K562 (cell line): ENCODE measurements at regions not wholly inside any gene's neighbourhood (a gene's known extent, or its start where the extent isn't known, plus 50 kb on each side); places are given as distances from the start of the nearest gene placed in this dataset.

ENCODE experiments used
- ATAC-seq: fragments of 200-7000 bp; cut with Tn5 transposase; 3 replicates; pipeline ENCODE4 v1.9.1; 2020; ENCODE audit warnings: moderate library complexity
- BruUV-seq: library from RNA; stranded (reverse); fragments of 400-500 nt; replicated peaks from 2 replicates; lab custom pipeline; 2021; lab: Mats Ljungman, UMichigan
- CTCF ChIA-PET: fragments of 300-600 bp; formaldehyde crosslinking; extraction: SDS; loops from one replicate; lab custom pipeline; 2021; ENCODE audit warnings: low intra/inter-chr PET ratio; lab: Yijun Ruan, JAX
- POLR2A ChIA-PET: fragments of 300-600, 350-650 bp; sonication (Branson Sonifier 250); formaldehyde crosslinking; extraction: SDS; loops from one replicate; lab custom pipeline; 2021; ENCODE audit warnings: antibody characterized with exemption, inconsistent platforms; lab: Yijun Ruan, JAX
- DNase-seq, 4 experiments: peaks; one replicate each; pipeline versions ENCODE4 v3.0.0 to v3.0.0-alpha.2; 2011 to 2018; ENCODE audit warnings: low spot score in 3 of 4, mixed read lengths in 3 of 4; ENCODE audit errors: extremely low read depth in 1 of 4
- FAIRE-seq: peaks from 2 replicates; lab custom pipeline; 2011; peaks lifted over from hg19 to GRCh38; lab: Jason Lieb, UNC
- H2AFZ ChIP-seq: 2 replicates; pipeline ENCODE4 v1.6.0; 2011; ENCODE audit warnings: low read depth, low read length, control low read depth, inconsistent platforms
- H3K27ac ChIP-seq: fragments of 200-600 bp; 3 replicates; pipeline ENCODE4 v1.8.0; 2011; ENCODE audit warnings: low read depth, mild to moderate bottlenecking, control low read depth, inconsistent platforms, low read length, moderate library complexity, mixed read lengths; ENCODE audit errors: extremely low read depth
- H3K27me3 ChIP-seq, 2 experiments: fragments of 300-600 bp in 1 of 2; 2 replicates in 1 of 2; 3 replicates in 1 of 2; pipeline versions ENCODE4 v1.6.0 to v1.8.0; 2011; ENCODE audit warnings: inconsistent platforms in 2 of 2, low read length in 2 of 2, mild to moderate bottlenecking in 1 of 2, mixed read lengths in 1 of 2, moderate library complexity in 1 of 2; ENCODE audit not compliant: control insufficient read depth in 2 of 2, insufficient read depth in 2 of 2
- H3K36me3 ChIP-seq: fragments of 300-600 bp; 3 replicates; pipeline ENCODE4 v1.8.0; 2011; ENCODE audit warnings: mild to moderate bottlenecking, low read length, inconsistent platforms; ENCODE audit not compliant: control insufficient read depth, insufficient read depth
- H3K4me1 ChIP-seq, 2 experiments: fragments of 200-600 bp in 1 of 2; replicated peaks in 1 of 2; 2 replicates in 1 of 2; 3 replicates in 1 of 2; pipeline versions ENCODE4 v1.5.1 to v1.8.0; 2011; ENCODE audit warnings: inconsistent platforms in 2 of 2, low read length in 2 of 2, mild to moderate bottlenecking in 1 of 2, mixed read lengths in 1 of 2, moderate library complexity in 1 of 2; ENCODE audit not compliant: control insufficient read depth in 2 of 2, insufficient read depth in 2 of 2
- H3K4me2 ChIP-seq: 2 replicates; pipeline ENCODE4 v1.6.1; 2011; ENCODE audit warnings: low read length, control low read depth, inconsistent platforms, mixed read lengths; ENCODE audit not compliant: insufficient read depth
- H3K4me3 ChIP-seq: fragments of 200-600 bp; sonication (generic), shearing (Covaris generic); 2 replicates; pipeline ENCODE4 v1.5.1; 2016; ENCODE audit warnings: control low read depth, inconsistent platforms
- H3K79me2 ChIP-seq: fragments of 200-600 bp; 3 replicates; pipeline ENCODE4 v1.8.0; 2011; ENCODE audit warnings: low read length, inconsistent platforms; ENCODE audit not compliant: control insufficient read depth, insufficient read depth
- H3K9ac ChIP-seq, 2 experiments: 2 replicates each; pipeline versions ENCODE4 v1.6.0 to v1.6.1; 2011; ENCODE audit warnings: low read depth in 2 of 2, low read length in 2 of 2, control low read depth in 1 of 2, inconsistent platforms in 1 of 2, mild to moderate bottlenecking in 1 of 2, mixed read lengths in 1 of 2; ENCODE audit not compliant: insufficient read depth in 1 of 2
- H3K9me1 ChIP-seq: one replicate; pipeline ENCODE4 v1.6.0; 2011; ENCODE audit warnings: inconsistent platforms, mild to moderate bottlenecking, low read length, moderate library complexity; ENCODE audit not compliant: control insufficient read depth, insufficient read depth
- H3K9me3 ChIP-seq: replicated peaks from 2 replicates; pipeline ENCODE4 v1.5.1; 2011; ENCODE audit warnings: low read depth, low read length, inconsistent platforms; ENCODE audit not compliant: control insufficient read depth, insufficient read depth
- H4K20me1 ChIP-seq: replicated peaks from 2 replicates; pipeline ENCODE4 v1.6.1; 2011; ENCODE audit warnings: low read length, inconsistent platforms, mixed read lengths; ENCODE audit not compliant: control insufficient read depth, insufficient read depth
- ARID3A ChIP-seq: IDR thresholded peaks from 2 replicates; pipeline ENCODE4 v1.6.1; 2012; ENCODE audit warnings: low read depth, low read length, improper control_type of control experiment, borderline replicate concordance
- NUFIP1 ChIP-seq: fragments of 450-650 bp; IDR thresholded peaks from 2 replicates; pipeline ENCODE4 v1.6.1; 2018; ENCODE audit not compliant: partially characterized antibody
- PCBP2 ChIP-seq: fragments of 200-400 bp; formaldehyde crosslinking; IDR thresholded peaks from 2 replicates; pipeline ENCODE4 v1.6.1; 2018; ENCODE audit warnings: low read length, low read depth, mild to moderate bottlenecking, moderate library complexity; ENCODE audit not compliant: poor library complexity, severe bottlenecking
- RNF2 ChIP-seq: sonication (generic); IDR thresholded peaks from 2 replicates; pipeline ENCODE4 v1.6.1; 2016
- THAP12 ChIP-seq: fragments of 250-450 bp; sonication (Bioruptor Pico); IDR thresholded peaks from 2 replicates; pipeline ENCODE4 v1.9.0; 2021; ENCODE audit warnings: mild to moderate bottlenecking, inconsistent platforms
- ZNF253 ChIP-seq: fragments of 250-450 bp; sonication (Bioruptor Pico); conservative IDR thresholded peaks from 2 replicates; pipeline ENCODE4 v1.6.1; 2021; ENCODE audit warnings: mild to moderate bottlenecking
- ZNF77 ChIP-seq: fragments of 250-450 bp; sonication (Bioruptor Pico); IDR thresholded peaks from 2 replicates; pipeline ENCODE4 v1.5.0; 2020
- ZNF778 ChIP-seq: fragments of 450-650 bp; formaldehyde crosslinking; IDR thresholded peaks from 2 replicates; pipeline ENCODE4 v1.4.0; 2020; ENCODE audit warnings: mild to moderate bottlenecking, moderate library complexity
- WGBS: fragments of 100-300 bp; shearing (Covaris generic); methylation state at CpG from one replicate; pipeline ENCODE4 v1.1.6; 2016; ENCODE audit warnings: low coverage, mixed read lengths; ENCODE audit not compliant: insufficient coverage; ENCODE audit errors: missing lambda C conversion rate; 5-methylcytosine and 5-hydroxymethylcytosine counted together
- in situ Hi-C: fragments of 300-500 bp; cut with MboI; formaldehyde crosslinking; loops from 4 replicates; pipeline ENCODE4 v1.15.0; 2018; ENCODE audit warnings: inconsistent platforms, mixed read lengths
- intact Hi-C: fragments of 100-400 bp; cut with micrococcal nuclease; formaldehyde crosslinking; loops from 2 replicates; pipeline ENCODE4 v1.14.2; 2022
- TF ChIP-seq, protein P1 (sequence below), 3 experiments: IDR thresholded peaks in 2 of 3; conservative IDR thresholded peaks in 1 of 3; 2 replicates each; pipeline ENCODE4 v1.5.1; 2011 to 2012; ENCODE audit warnings: low read length in 3 of 3, mild to moderate bottlenecking in 3 of 3, control low read depth in 2 of 3, improper control_type of control experiment in 1 of 3, inconsistent platforms in 1 of 3, low read depth in 1 of 3, mixed read lengths in 1 of 3, moderate library complexity in 1 of 3; ENCODE audit not compliant: insufficient read depth in 2 of 3

- 2% methylated on average over 4 of the region's 4 CpGs for WGBS
- Histone ChIP-seq H4K20me1 (no peaks in the 10 kb centered on the region), H3K79me2 (no peaks in the 10 kb centered on the region), H3K9me1 (no peaks in the 10 kb centered on the region), H3K4me1 (no peaks in the 10 kb centered on the region), H3K36me3 (no peaks in the 10 kb centered on the region), H3K27me3 (no peaks in the 10 kb centered on the region), H3K9ac (no peak overlapping the region), H3K4me2 (no peak overlapping the region)
- BruUV-seq, result no TSS peak
- in situ Hi-C loops, result no loop called here
- ATAC-seq, result no peak
- ChIA-PET CTCF (no interaction called here), POLR2A (no interaction called here)
- FAIRE-seq, result no peak
- TF ChIP-seq ZNF253 (CRISPR knock-in tag) (no peak), ZNF77 (CRISPR knock-in tag) (no peak)
- TF ChIP-seq, all 486 proteins: peak for 0
- no peak for DNase-seq
- Histone ChIP-seq H2AFZ (no peak overlapping the region), H3K4me3 (no peak overlapping the region), H3K9me3 (no peaks in the 10 kb centered on the region), H3K27ac (no peak overlapping the region)
- intact Hi-C loops, result no loop called here
Measured at GRCh38 chr2:59660262-59660661, 893.2 kb downstream of the BCL11A start.

- no peak overlapping the region for H3K27ac ChIP-seq
- WGBS, result 0% methylated on average over 7 of the region's 7 CpGs
- in situ Hi-C loops (no loop called here), intact Hi-C loops (no loop called here)
- ChIA-PET CTCF (no interaction called here), POLR2A (no interaction called here)
- no peaks in the 10 kb centered on the region for H3K36me3 ChIP-seq
- no peak for DNase-seq
- no peaks in the 10 kb centered on the region for H4K20me1 ChIP-seq
- ATAC-seq, result no peak
- H3K9ac ChIP-seq, result no peak overlapping the region
- BruUV-seq, result no TSS peak
- H3K4me1 ChIP-seq, result no peaks in the 10 kb centered on the region
- no peak overlapping the region for H3K4me2 ChIP-seq
- H3K9me1 ChIP-seq, result no peaks in the 10 kb centered on the region
- no peaks in the 10 kb centered on the region for H3K27me3 ChIP-seq
- H3K79me2 ChIP-seq, result no peaks in the 10 kb centered on the region
- FAIRE-seq, result no peak
- no peaks in the 10 kb centered on the region for H3K9me3 ChIP-seq
- no peak overlapping the region for H2AFZ ChIP-seq
- H3K4me3 ChIP-seq, result no peak overlapping the region
- TF ChIP-seq NUFIP1, result no peak
- TF ChIP-seq THAP12 (CRISPR knock-in tag), result no peak
- no peak for TF ChIP-seq ZNF778 (CRISPR knock-in tag)
- TF ChIP-seq, protein P1, sequence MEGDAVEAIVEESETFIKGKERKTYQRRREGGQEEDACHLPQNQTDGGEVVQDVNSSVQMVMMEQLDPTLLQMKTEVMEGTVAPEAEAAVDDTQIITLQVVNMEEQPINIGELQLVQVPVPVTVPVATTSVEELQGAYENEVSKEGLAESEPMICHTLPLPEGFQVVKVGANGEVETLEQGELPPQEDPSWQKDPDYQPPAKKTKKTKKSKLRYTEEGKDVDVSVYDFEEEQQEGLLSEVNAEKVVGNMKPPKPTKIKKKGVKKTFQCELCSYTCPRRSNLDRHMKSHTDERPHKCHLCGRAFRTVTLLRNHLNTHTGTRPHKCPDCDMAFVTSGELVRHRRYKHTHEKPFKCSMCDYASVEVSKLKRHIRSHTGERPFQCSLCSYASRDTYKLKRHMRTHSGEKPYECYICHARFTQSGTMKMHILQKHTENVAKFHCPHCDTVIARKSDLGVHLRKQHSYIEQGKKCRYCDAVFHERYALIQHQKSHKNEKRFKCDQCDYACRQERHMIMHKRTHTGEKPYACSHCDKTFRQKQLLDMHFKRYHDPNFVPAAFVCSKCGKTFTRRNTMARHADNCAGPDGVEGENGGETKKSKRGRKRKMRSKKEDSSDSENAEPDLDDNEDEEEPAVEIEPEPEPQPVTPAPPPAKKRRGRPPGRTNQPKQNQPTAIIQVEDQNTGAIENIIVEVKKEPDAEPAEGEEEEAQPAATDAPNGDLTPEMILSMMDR (IDR thresholded peaks at IDR 0.05 in 2 of 3, conservative IDR thresholded peaks at IDR 0.05 in 1 of 3; ENCODE audit: insufficient read depth in 2 of 3, low read depth in 1 of 3, low read length in 3 of 3), result no peak
- TF ChIP-seq PCBP2, result no peak
- TF ChIP-seq ARID3A, result no peak
- TF ChIP-seq ZNF77 (CRISPR knock-in tag), result no peak
- no peak for TF ChIP-seq RNF2
Measured at GRCh38 chr2:59658906-59659635, 894.4 kb downstream of the BCL11A start.
